Psoas muscle (tissue), 7 donors: ENCODE measurements at regions not wholly inside any gene's neighbourhood (a gene's known extent, or its start where the extent isn't known, plus 50 kb on each side); places are given as distances from the start of the nearest gene placed in this dataset.

Source experiments
- ATAC-seq, 4 donors: fragments of 200-7000 bp; cut with Tn5 transposase; one replicate each; pipeline ENCODE4 v1.9.1; 2020; ENCODE audit warnings: moderate library complexity in 3 of 4, mild to moderate bottlenecking in 2 of 4
- DNase-seq, 2 donors: peaks; one replicate each; pipeline ENCODE4 v3.0.0-alpha.2; 2020
- H3K27ac ChIP-seq: fragments of 200-600 bp; one replicate; pipeline ENCODE4 v1.8.0; 2022
- H3K27me3 ChIP-seq, 3 donors: fragments of 200-600 bp in 1 of 3; one replicate each; pipeline versions ENCODE4 v1.6.1 to v1.8.0; 2013 to 2022; ENCODE audit warnings: low read length in 2 of 3, mild to moderate bottlenecking in 2 of 3, moderate library complexity in 1 of 3; ENCODE audit not compliant: insufficient read depth in 3 of 3
- H3K36me3 ChIP-seq, 2 donors: fragments of 200-600 bp in 1 of 2; one replicate each; pipeline versions ENCODE4 v1.6.1 to v1.8.0; 2013 to 2022; ENCODE audit warnings: low read depth in 1 of 2, mild to moderate bottlenecking in 1 of 2, moderate library complexity in 1 of 2; ENCODE audit not compliant: insufficient read depth in 1 of 2
- H3K4me1 ChIP-seq: fragments of 200-600 bp; one replicate; pipeline ENCODE4 v1.8.0; 2022
- H3K4me3 ChIP-seq: fragments of 200-600 bp; one replicate; pipeline ENCODE4 v1.8.0; 2022; ENCODE audit warnings: mild to moderate bottlenecking
- H3K9me3 ChIP-seq: fragments of 200-600 bp; one replicate; pipeline ENCODE4 v1.8.0; 2022
- CTCF ChIP-seq: fragments of 200-600 bp; IDR thresholded peaks from one replicate; pipeline ENCODE4 v1.8.0; 2022; ENCODE audit warnings: antibody characterized with exemption
- WGBS, 3 donors: extraction: QIAGEN DNeasy Blood & Tissue Kit; methylation state at CpG; one replicate each; pipeline versions ENCODE4 v1.1.6 to v1.1.7; 2013; 5-methylcytosine and 5-hydroxymethylcytosine counted together
- intact Hi-C, 2 donors: fragments of 100-400 bp; cut with DNase I; formaldehyde crosslinking; loops; one replicate each; pipeline versions ENCODE4 v1.11.0 to v1.14.2; 2022
- donor health status: healthy with polysubstance abuse.
- donor health status: DM: no; HTN: no; CAD: no; lungs with moderate emphysema.
- donor health status: Bipolar disorder and iron deficiency.
- donor health status: healthy.
- donor health status: DM: yes; HTN: yes; CAD: no.
- donor health status: DM: no; HTN: no; CAD: no.
- donor health status: DM: yes; HTN: yes; CAD: no.

GRCh38 chr7:67725423-67725822 is 728.8 kb downstream of the TYW1 start:
- DNase-seq (no peak), ATAC-seq (no peak)
- intact Hi-C loops: no loop called here
- Histone ChIP-seq H3K27me3 (peaks cover 0 to 3% (median 0%) of the 10 kb centered on the region in 3 donors), H3K9me3 (no peaks in the 10 kb centered on the region), H3K27ac (no peak overlapping the region), H3K36me3 (no peaks in the 10 kb centered on the region), H3K4me1 (no peaks in the 10 kb centered on the region), H3K4me3 (no peak overlapping the region)
- 52 to 65% (median 59%) methylated on average over 3 of the region's 3 CpGs for WGBS, 3 donors
- no peak for TF ChIP-seq CTCF

- WGBS, 3 donors: 65 to 67% (median 67%) methylated on average over 7 of the region's 7 CpGs
- H3K4me1 ChIP-seq: no peaks in the 10 kb centered on the region
- peaks cover 0 to 3% (median 0%) of the 10 kb centered on the region in 3 donors for H3K27me3 ChIP-seq
- H3K36me3 ChIP-seq: no peaks in the 10 kb centered on the region
- no peaks in the 10 kb centered on the region for H3K9me3 ChIP-seq
- no peak overlapping the region for H3K4me3 ChIP-seq
- DNase-seq (no peak), ATAC-seq (no peak)
- intact Hi-C loops: no loop called here
- no peak for TF ChIP-seq CTCF
- H3K27ac ChIP-seq: no peak overlapping the region
These were observed 733.1 kb downstream of the TYW1 start for GRCh38 chr7:67729771-67730170.

GRCh38 chr7:67731704-67732103 is 735.1 kb downstream of the TYW1 start:
- DNase-seq (no peak), ATAC-seq (no peak)
- Histone ChIP-seq H3K4me1 (no peaks in the 10 kb centered on the region), H3K27me3 (peaks cover 0 to 3% (median 0%) of the 10 kb centered on the region in 3 donors), H3K36me3 (no peaks in the 10 kb centered on the region), H3K9me3 (no peaks in the 10 kb centered on the region), H3K27ac (no peak overlapping the region), H3K4me3 (no peak overlapping the region)
- 64 to 76% (median 73%) methylated on average over 2 of the region's 2 CpGs for WGBS, 3 donors
- intact Hi-C loops: no loop called here
- TF ChIP-seq CTCF: no peak

- H3K9me3 ChIP-seq: no peaks in the 10 kb centered on the region
- intact Hi-C loops: no loop called here
- peaks cover 0 to 3% (median 0%) of the 10 kb centered on the region in 3 donors for H3K27me3 ChIP-seq
- H3K4me3 ChIP-seq: no peak overlapping the region
- no peak for DNase-seq
- no peaks in the 10 kb centered on the region for H3K4me1 ChIP-seq
- no peak for ATAC-seq
- H3K27ac ChIP-seq: no peak overlapping the region
- no peaks in the 10 kb centered on the region for H3K36me3 ChIP-seq
- WGBS, 3 donors: 50 to 91% (median 52%) methylated on average over 1 of the region's 1 CpG
- TF ChIP-seq CTCF: no peak
These were observed 736.3 kb downstream of the TYW1 start for GRCh38 chr7:67732898-67733297.

- H3K4me1 ChIP-seq: no peaks in the 10 kb centered on the region
- WGBS, 3 donors: 83 to 89% (median 86%) methylated on average over 3 of the region's 3 CpGs
- no peak overlapping the region for H3K27ac ChIP-seq
- intact Hi-C loops: no loop called here
- no peak for TF ChIP-seq CTCF
- H3K4me3 ChIP-seq: no peak overlapping the region
- H3K9me3 ChIP-seq: no peaks in the 10 kb centered on the region
- H3K36me3 ChIP-seq: no peaks in the 10 kb centered on the region
- ATAC-seq (no peak), DNase-seq (no peak)
- H3K27me3 ChIP-seq: no peaks in the 10 kb centered on the region
These were observed 741.5 kb downstream of the TYW1 start for GRCh38 chr7:67738145-67738544.
